Mesothelial cell of epicardium (in vitro differentiated cells): ENCODE measurements at regions not wholly inside any gene's neighbourhood (a gene's known extent, or its start where the extent isn't known, plus 50 kb on each side); places are given as distances from the start of the nearest gene placed in this dataset.

Source experiments
- DNase-seq, 2 experiments: peaks; one replicate each; pipeline ENCODE4 v3.0.0; 2021; ENCODE audit warnings: low spot score in 2 of 2; ENCODE audit not compliant: unreplicated experiment in 2 of 2
- H3K27ac Mint-ChIP-seq: 2 replicates; pipeline ENCODE4 v1.8.0; 2021; ENCODE audit warnings: mixed read lengths
- H3K27me3 Mint-ChIP-seq: 2 replicates; pipeline ENCODE4 v1.8.0; 2021; ENCODE audit warnings: low read depth, mixed read lengths
- H3K36me3 Mint-ChIP-seq: 2 replicates; pipeline ENCODE4 v1.8.0; 2021; ENCODE audit warnings: mixed read lengths
- H3K4me1 Mint-ChIP-seq: 2 replicates; pipeline ENCODE4 v1.8.0; 2021; ENCODE audit warnings: mixed read lengths
- H3K4me3 Mint-ChIP-seq: 2 replicates; pipeline ENCODE4 v1.8.0; 2021; ENCODE audit warnings: mild to moderate bottlenecking, moderate library complexity, mixed read lengths
- H3K9me3 Mint-ChIP-seq: 2 replicates; pipeline ENCODE4 v1.8.0; 2021; ENCODE audit warnings: mixed read lengths
- TF ChIP-seq, protein P1 (sequence below): fragments of 200-600 bp; sonication (generic); IDR thresholded peaks from one replicate; pipeline ENCODE4 v1.5.0; 2021; ENCODE audit warnings: antibody characterized with exemption; ENCODE audit not compliant: unreplicated experiment

DNA sequence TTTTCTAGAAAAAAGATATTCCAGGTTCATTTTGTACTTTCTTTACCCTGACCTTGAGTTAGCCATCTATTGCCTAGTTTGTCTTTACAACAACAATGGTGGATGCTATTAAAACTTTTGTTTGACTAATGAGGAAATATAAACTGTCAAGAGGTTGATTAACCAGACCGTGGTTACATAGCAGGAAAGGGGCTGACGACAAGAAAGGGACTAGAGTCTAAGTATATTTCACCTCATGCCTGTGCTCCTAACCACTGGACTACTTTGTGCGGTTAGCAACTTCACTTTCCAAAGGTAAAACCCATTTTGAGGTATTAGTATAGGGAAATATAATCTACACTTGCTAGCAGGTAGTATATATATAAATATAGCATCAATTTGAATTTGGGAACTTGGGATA lies 327.1 kb downstream of the SATB1 start:
- Mint-ChIP-seq H3K27me3 (no peaks in the 10 kb centered on the region), H3K27ac (no peak overlapping the region), H3K4me3 (no peak overlapping the region), H3K36me3 (peaks cover 25% of the 10 kb centered on the region), H3K4me1 (peaks cover 17% of the 10 kb centered on the region), H3K9me3 (peaks cover 31% of the 10 kb centered on the region)
- TF ChIP-seq, protein P1, sequence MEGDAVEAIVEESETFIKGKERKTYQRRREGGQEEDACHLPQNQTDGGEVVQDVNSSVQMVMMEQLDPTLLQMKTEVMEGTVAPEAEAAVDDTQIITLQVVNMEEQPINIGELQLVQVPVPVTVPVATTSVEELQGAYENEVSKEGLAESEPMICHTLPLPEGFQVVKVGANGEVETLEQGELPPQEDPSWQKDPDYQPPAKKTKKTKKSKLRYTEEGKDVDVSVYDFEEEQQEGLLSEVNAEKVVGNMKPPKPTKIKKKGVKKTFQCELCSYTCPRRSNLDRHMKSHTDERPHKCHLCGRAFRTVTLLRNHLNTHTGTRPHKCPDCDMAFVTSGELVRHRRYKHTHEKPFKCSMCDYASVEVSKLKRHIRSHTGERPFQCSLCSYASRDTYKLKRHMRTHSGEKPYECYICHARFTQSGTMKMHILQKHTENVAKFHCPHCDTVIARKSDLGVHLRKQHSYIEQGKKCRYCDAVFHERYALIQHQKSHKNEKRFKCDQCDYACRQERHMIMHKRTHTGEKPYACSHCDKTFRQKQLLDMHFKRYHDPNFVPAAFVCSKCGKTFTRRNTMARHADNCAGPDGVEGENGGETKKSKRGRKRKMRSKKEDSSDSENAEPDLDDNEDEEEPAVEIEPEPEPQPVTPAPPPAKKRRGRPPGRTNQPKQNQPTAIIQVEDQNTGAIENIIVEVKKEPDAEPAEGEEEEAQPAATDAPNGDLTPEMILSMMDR = no peak
- DNase-seq = no peak

DNA sequence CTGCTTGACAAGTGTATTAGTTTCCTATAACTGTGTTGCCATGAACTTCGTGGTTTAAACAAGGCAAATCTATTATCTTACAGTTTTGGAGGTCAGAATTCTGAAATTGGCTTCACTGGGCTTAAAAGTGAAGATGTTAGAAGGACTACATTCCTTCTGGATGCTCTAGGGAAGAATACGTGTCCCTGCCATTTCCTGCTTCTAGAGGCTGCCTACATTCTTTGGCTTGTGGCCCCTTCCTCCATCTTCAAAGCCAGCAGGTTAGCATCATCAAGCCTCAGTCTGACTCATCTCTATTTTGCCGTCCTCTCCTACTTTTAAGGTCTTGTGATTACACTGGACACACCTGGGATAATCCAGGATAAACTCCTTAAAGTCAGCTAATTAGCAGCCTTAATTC lies 327.7 kb downstream of the SATB1 start:
- Mint-ChIP-seq H3K4me3 (no peak overlapping the region), H3K9me3 (peaks cover 31% of the 10 kb centered on the region), H3K4me1 (peaks cover 17% of the 10 kb centered on the region), H3K27ac (no peak overlapping the region), H3K27me3 (no peaks in the 10 kb centered on the region), H3K36me3 (peaks cover 25% of the 10 kb centered on the region)
- TF ChIP-seq, protein P1 = no peak
- DNase-seq = no peak

DNA sequence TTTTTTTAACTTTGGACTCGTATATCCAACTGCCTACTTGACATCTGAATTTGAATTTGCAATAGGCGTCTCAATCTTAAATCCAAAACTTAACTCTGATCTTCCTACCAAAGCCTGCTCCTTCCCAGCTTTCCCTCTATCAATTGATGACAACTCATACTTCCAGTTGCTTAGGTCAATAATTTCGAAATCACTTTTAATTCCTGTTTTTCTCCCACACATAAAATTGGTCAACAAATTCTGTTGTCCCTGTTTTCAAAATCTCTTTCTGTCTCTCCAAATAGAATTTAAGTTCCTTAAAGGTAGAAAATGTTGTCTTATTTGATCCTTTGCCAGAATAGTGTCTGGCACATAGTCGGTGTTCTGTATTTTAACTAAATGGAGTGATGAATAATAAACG lies 332.4 kb downstream of the SATB1 start:
- Mint-ChIP-seq H3K36me3 (peaks cover 22% of the 10 kb centered on the region), H3K4me1 (peaks cover 4% of the 10 kb centered on the region), H3K27me3 (no peaks in the 10 kb centered on the region), H3K27ac (no peak overlapping the region), H3K4me3 (no peak overlapping the region), H3K9me3 (peaks cover 28% of the 10 kb centered on the region)
- TF ChIP-seq, protein P1 = no peak
- no peak for DNase-seq

DNA sequence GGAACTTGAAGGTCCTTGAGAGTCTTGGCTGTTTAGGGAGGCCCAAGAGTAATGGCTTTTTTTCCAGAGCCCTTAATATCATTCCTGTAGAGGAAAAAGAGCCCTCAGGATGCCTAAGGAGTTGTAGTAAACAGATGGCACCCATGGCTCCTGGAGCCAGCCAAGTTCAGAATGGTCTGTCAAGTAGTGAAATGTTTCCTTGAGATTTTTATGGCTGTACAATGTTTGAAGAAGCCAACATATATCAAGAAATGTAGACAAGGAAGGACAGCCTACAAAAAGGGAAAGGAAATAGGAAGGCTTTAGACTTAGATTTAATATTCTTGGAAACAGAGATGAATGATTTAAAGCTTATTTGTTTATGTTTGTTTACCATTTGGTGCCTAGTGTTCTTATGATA lies 334.8 kb downstream of the SATB1 start:
- Mint-ChIP-seq H3K36me3 (peaks cover 11% of the 10 kb centered on the region), H3K4me3 (no peak overlapping the region), H3K4me1 (peaks cover 20% of the 10 kb centered on the region), H3K9me3 (peaks cover 16% of the 10 kb centered on the region), H3K27me3 (no peaks in the 10 kb centered on the region), H3K27ac (no peak overlapping the region)
- TF ChIP-seq, protein P1 = no peak
- no peak for DNase-seq

DNA sequence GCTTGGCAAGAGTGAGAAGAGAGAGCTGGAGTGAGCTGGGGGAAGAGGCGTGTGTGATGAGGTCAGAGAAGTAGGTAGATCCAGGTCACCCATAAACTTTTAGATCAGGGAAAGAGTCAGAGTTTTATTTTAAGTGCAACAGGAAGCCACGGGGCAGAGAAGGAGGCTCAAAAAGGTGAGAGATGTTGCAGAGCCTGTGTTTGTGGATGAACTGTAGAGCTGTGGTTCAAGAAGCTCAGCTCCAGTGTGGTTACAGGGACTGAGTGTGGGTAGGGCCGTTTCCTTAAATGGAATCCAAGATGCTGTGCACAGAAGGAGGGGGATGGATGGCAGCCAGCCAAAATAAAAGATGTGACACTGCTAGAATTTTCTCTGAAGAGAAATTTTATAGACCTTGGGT lies 337.2 kb downstream of the SATB1 start:
- no peak for DNase-seq
- Mint-ChIP-seq H3K36me3 (peaks cover 2% of the 10 kb centered on the region), H3K27ac (no peak overlapping the region), H3K4me1 (peaks cover 27% of the 10 kb centered on the region), H3K27me3 (no peaks in the 10 kb centered on the region), H3K4me3 (no peak overlapping the region), H3K9me3 (peaks cover 3% of the 10 kb centered on the region)
- TF ChIP-seq, protein P1 = no peak

DNA sequence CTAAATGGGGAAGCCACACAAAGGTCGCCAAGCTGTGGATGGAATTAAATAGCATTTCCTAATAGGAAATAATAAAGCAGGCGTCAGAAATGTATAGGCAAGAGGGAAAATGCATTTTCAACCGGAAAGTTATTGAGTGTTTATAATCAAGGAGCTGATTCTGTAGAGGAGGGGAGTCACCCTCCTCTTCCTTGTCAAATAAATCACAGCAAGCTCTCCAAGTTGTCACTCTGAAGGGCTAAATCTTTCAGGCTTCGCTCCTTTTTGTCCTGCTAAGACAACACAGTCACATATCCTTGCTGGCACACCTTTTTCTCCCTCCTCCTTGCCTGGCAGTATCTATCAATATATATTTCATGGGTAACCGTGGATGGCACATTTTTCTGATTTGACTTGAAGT lies 338.4 kb downstream of the SATB1 start:
- Mint-ChIP-seq H3K4me3 (no peak overlapping the region), H3K9me3 (peaks cover 3% of the 10 kb centered on the region), H3K27me3 (no peaks in the 10 kb centered on the region), H3K4me1 (peaks cover 36% of the 10 kb centered on the region), H3K27ac (no peak overlapping the region), H3K36me3 (peaks cover 2% of the 10 kb centered on the region)
- no peak for DNase-seq
- TF ChIP-seq, protein P1 = no peak
